CD8-positive, alpha-beta memory T cell (primary cell): ENCODE measurements at regions not wholly inside any gene's neighbourhood (a gene's known extent, or its start where the extent isn't known, plus 50 kb on each side); places are given as distances from the start of the nearest gene placed in this dataset.
"Not testable (repeated sequence)": the region's sequence is repeated elsewhere in the genome, so short reads cannot be mapped to it uniquely, and the experiment has no call there.

ENCODE experiments used
- CTCF ChIA-PET: fragments of 350-600 bp; sonication (Branson Sonifier 250); formaldehyde crosslinking; loops from one replicate; lab custom pipeline; 2021; ENCODE audit warnings: antibody characterized with exemption; lab: Charles Lee
- POLR2A ChIA-PET: fragments of 350-600 bp; sonication (Branson Sonifier 250); formaldehyde crosslinking; loops from one replicate; lab custom pipeline; 2021; ENCODE audit warnings: antibody characterized with exemption; lab: Charles Lee
- DNase-seq, 5 donors: peaks; one replicate each; pipeline versions ENCODE4 v3.0.0 to v3.0.0-alpha.2; 2020 to 2022; ENCODE audit warnings: mixed read lengths in 1 of 5
- H3K27ac ChIP-seq: one replicate; pipeline ENCODE4 v1.7.0; 2013; ENCODE audit warnings: low read depth, mild to moderate bottlenecking, low read length, moderate library complexity
- H3K27me3 ChIP-seq: 2 replicates; pipeline ENCODE4 v1.7.0; 2013; ENCODE audit warnings: low read length, mild to moderate bottlenecking; ENCODE audit not compliant: insufficient read depth, poor library complexity, severe bottlenecking
- H3K36me3 ChIP-seq: 2 replicates; pipeline ENCODE4 v1.7.0; 2013; ENCODE audit warnings: mild to moderate bottlenecking, low read length, moderate library complexity; ENCODE audit not compliant: insufficient read depth
- H3K4me1 ChIP-seq: 2 replicates; pipeline ENCODE4 v1.7.0; 2013; ENCODE audit warnings: mild to moderate bottlenecking, low read length, moderate library complexity; ENCODE audit not compliant: insufficient read depth
- H3K4me3 ChIP-seq: 2 replicates; pipeline ENCODE4 v1.7.0; 2013; ENCODE audit warnings: mild to moderate bottlenecking, low read length
- H3K9me3 ChIP-seq: 2 replicates; pipeline ENCODE4 v1.7.0; 2013; ENCODE audit warnings: mild to moderate bottlenecking, low read length
- H3K27ac Mint-ChIP-seq, 8 donors: one replicate each; pipeline ENCODE4 v1.8.0; 2020 to 2021; ENCODE audit warnings: mixed read lengths in 8 of 8, mild to moderate bottlenecking in 6 of 8, inconsistent platforms in 3 of 8, moderate library complexity in 3 of 8
- H3K27me3 Mint-ChIP-seq, 2 donors: one replicate each; pipeline ENCODE4 v1.8.0; 2020 to 2021; ENCODE audit warnings: mixed read lengths in 2 of 2, mild to moderate bottlenecking in 1 of 2, moderate library complexity in 1 of 2
- H3K36me3 Mint-ChIP-seq, 3 donors: one replicate each; pipeline ENCODE4 v1.8.0; 2020 to 2021; ENCODE audit warnings: mixed read lengths in 3 of 3, inconsistent platforms in 1 of 3, mild to moderate bottlenecking in 1 of 3
- H3K4me1 Mint-ChIP-seq, 3 donors: one replicate each; pipeline ENCODE4 v1.8.0; 2020 to 2021; ENCODE audit warnings: mixed read lengths in 3 of 3, inconsistent platforms in 1 of 3, mild to moderate bottlenecking in 1 of 3
- H3K4me3 Mint-ChIP-seq, 7 donors: one replicate each; pipeline ENCODE4 v1.8.0; 2020 to 2021; ENCODE audit warnings: mixed read lengths in 7 of 7, mild to moderate bottlenecking in 6 of 7, moderate library complexity in 4 of 7, inconsistent platforms in 2 of 7
- H3K9me3 Mint-ChIP-seq, 5 donors: one replicate each; pipeline ENCODE4 v1.8.0; 2020 to 2022; ENCODE audit warnings: mixed read lengths in 5 of 5, mild to moderate bottlenecking in 3 of 5, moderate library complexity in 2 of 5, inconsistent platforms in 1 of 5

- no peaks in the 10 kb centered on the region for H3K4me1 ChIP-seq
- POLR2A ChIA-PET = no interaction called here
- H3K4me3 ChIP-seq = no peak overlapping the region
- no peaks in the 10 kb centered on the region for H3K27me3 ChIP-seq
- no peaks in the 10 kb centered on the region for H3K9me3 Mint-ChIP-seq
- H3K27ac Mint-ChIP-seq = no peak overlapping the region
- no peak for DNase-seq
- no peak overlapping the region for H3K27ac ChIP-seq
- H3K36me3 Mint-ChIP-seq = no peaks in the 10 kb centered on the region
- H3K4me1 Mint-ChIP-seq = no peaks in the 10 kb centered on the region
- no peaks in the 10 kb centered on the region for H3K36me3 ChIP-seq
- H3K27me3 Mint-ChIP-seq = no peaks in the 10 kb centered on the region
- H3K4me3 Mint-ChIP-seq = no peak overlapping the region
- CTCF ChIA-PET = no interaction called here
- no peaks in the 10 kb centered on the region for H3K9me3 ChIP-seq
Measured at GRCh38 chr11:82034527-82034926, 699.1 kb downstream of the FAM181B start.

- H3K4me3 Mint-ChIP-seq, H3K4me1 ChIP-seq, H3K27ac Mint-ChIP-seq, CTCF ChIA-PET, H3K27me3 Mint-ChIP-seq, H3K27ac ChIP-seq, H3K4me1 Mint-ChIP-seq, POLR2A ChIA-PET, H3K9me3 ChIP-seq, H3K4me3 ChIP-seq, H3K27me3 ChIP-seq, H3K36me3 Mint-ChIP-seq, H3K9me3 Mint-ChIP-seq, H3K36me3 ChIP-seq, DNase-seq: not testable (repeated sequence)
Measured at GRCh38 chr11:82027335-82027734, 706.3 kb downstream of the FAM181B start.

GRCh38 chr11:82024760-82025159, 708.9 kb downstream of the FAM181B start:
- no peaks in the 10 kb centered on the region for H3K36me3 ChIP-seq
- Mint-ChIP-seq H3K4me3 (no peak overlapping the region), H3K36me3 (no peaks in the 10 kb centered on the region), H3K4me1 (no peaks in the 10 kb centered on the region), H3K27ac (no peak overlapping the region), H3K27me3 (no peaks in the 10 kb centered on the region), H3K9me3 (no peaks in the 10 kb centered on the region)
- CTCF ChIA-PET = no interaction called here
- H3K9me3 ChIP-seq = no peaks in the 10 kb centered on the region
- H3K4me3 ChIP-seq = no peak overlapping the region
- H3K4me1 ChIP-seq = no peaks in the 10 kb centered on the region
- no peak for DNase-seq
- POLR2A ChIA-PET = no interaction called here
- H3K27ac ChIP-seq = no peak overlapping the region
- no peaks in the 10 kb centered on the region for H3K27me3 ChIP-seq

GRCh38 chr11:82012276-82012675, 721.4 kb downstream of the FAM181B start:
- CTCF ChIA-PET = no interaction called here
- Mint-ChIP-seq H3K27ac (no peak overlapping the region), H3K4me3 (no peak overlapping the region), H3K36me3 (no peaks in the 10 kb centered on the region), H3K27me3 (peaks cover 2 to 6% of the 10 kb centered on the region in 2 donors), H3K4me1 (no peaks in the 10 kb centered on the region), H3K9me3 (no peaks in the 10 kb centered on the region)
- H3K36me3 ChIP-seq = no peaks in the 10 kb centered on the region
- POLR2A ChIA-PET = no interaction called here
- no peaks in the 10 kb centered on the region for H3K4me1 ChIP-seq
- no peak overlapping the region for H3K4me3 ChIP-seq
- H3K9me3 ChIP-seq = no peaks in the 10 kb centered on the region
- H3K27ac ChIP-seq = no peak overlapping the region
- no peak for DNase-seq
- H3K27me3 ChIP-seq = no peaks in the 10 kb centered on the region

GRCh38 chr11:82009133-82009532, 724.5 kb downstream of the FAM181B start:
- H3K27me3 Mint-ChIP-seq = peaks cover 2 to 6% of the 10 kb centered on the region in 2 donors
- CTCF ChIA-PET = no interaction called here
- H3K36me3 ChIP-seq = no peaks in the 10 kb centered on the region

GRCh38 chr11:82007521-82007920, 726.1 kb downstream of the FAM181B start:
- Mint-ChIP-seq H3K36me3 (no peaks in the 10 kb centered on the region), H3K4me1 (no peaks in the 10 kb centered on the region), H3K4me3 (no peak overlapping the region), H3K27me3 (peaks cover 2 to 6% of the 10 kb centered on the region in 2 donors), H3K27ac (peak overlapping the region in 1 of 8 donors; percentile 55), H3K9me3 (no peaks in the 10 kb centered on the region)
- no peaks in the 10 kb centered on the region for H3K36me3 ChIP-seq
- no peak overlapping the region for H3K27ac ChIP-seq
- DNase-seq = no peak
- H3K4me1 ChIP-seq = no peaks in the 10 kb centered on the region
- POLR2A ChIA-PET = no interaction called here
- no peaks in the 10 kb centered on the region for H3K9me3 ChIP-seq
- no peak overlapping the region for H3K4me3 ChIP-seq
- CTCF ChIA-PET = no interaction called here
- no peaks in the 10 kb centered on the region for H3K27me3 ChIP-seq

More at GRCh38 chr11:82009133-82009532, 724.5 kb downstream of the FAM181B start:
- no peaks in the 10 kb centered on the region for H3K9me3 Mint-ChIP-seq
- no peak overlapping the region for H3K27ac ChIP-seq
- no peak for DNase-seq
- POLR2A ChIA-PET = no interaction called here
- no peaks in the 10 kb centered on the region for H3K4me1 ChIP-seq
- H3K27ac Mint-ChIP-seq = no peak overlapping the region
- no peak overlapping the region for H3K4me3 ChIP-seq
- H3K36me3 Mint-ChIP-seq = no peaks in the 10 kb centered on the region
- H3K4me3 Mint-ChIP-seq = no peak overlapping the region
- H3K27me3 ChIP-seq = no peaks in the 10 kb centered on the region
- H3K9me3 ChIP-seq = no peaks in the 10 kb centered on the region
- H3K4me1 Mint-ChIP-seq = no peaks in the 10 kb centered on the region

GRCh38 chr11:82004537-82005213, 729.0 kb downstream of the FAM181B start:
- ChIA-PET POLR2A (no interaction called here), CTCF (no interaction called here)
- H3K4me3 ChIP-seq = no peak overlapping the region
- Mint-ChIP-seq H3K27ac (no peak overlapping the region), H3K4me3 (no peak overlapping the region), H3K36me3 (no peaks in the 10 kb centered on the region), H3K27me3 (peaks cover 2 to 6% of the 10 kb centered on the region in 2 donors), H3K4me1 (no peaks in the 10 kb centered on the region), H3K9me3 (no peaks in the 10 kb centered on the region)
- H3K27me3 ChIP-seq = no peaks in the 10 kb centered on the region
- no peaks in the 10 kb centered on the region for H3K9me3 ChIP-seq
- no peak for DNase-seq
- no peak overlapping the region for H3K27ac ChIP-seq
- H3K36me3 ChIP-seq = no peaks in the 10 kb centered on the region
- no peaks in the 10 kb centered on the region for H3K4me1 ChIP-seq

GRCh38 chr11:82003671-82004515, 729.8 kb downstream of the FAM181B start:
- Histone ChIP-seq H3K4me3 (no peak overlapping the region), H3K27me3 (no peaks in the 10 kb centered on the region), H3K27ac (no peak overlapping the region), H3K36me3 (no peaks in the 10 kb centered on the region), H3K4me1 (no peaks in the 10 kb centered on the region), H3K9me3 (no peaks in the 10 kb centered on the region)
- DNase-seq = no peak
- H3K27ac Mint-ChIP-seq = no peak overlapping the region
- H3K4me3 Mint-ChIP-seq = no peak overlapping the region
- H3K36me3 Mint-ChIP-seq = no peaks in the 10 kb centered on the region
- ChIA-PET POLR2A (no interaction called here), CTCF (no interaction called here)
- peaks cover 0 to 6% of the 10 kb centered on the region in 2 donors for H3K27me3 Mint-ChIP-seq
- no peaks in the 10 kb centered on the region for H3K9me3 Mint-ChIP-seq
- no peaks in the 10 kb centered on the region for H3K4me1 Mint-ChIP-seq
